ENCODE measurements at regions not wholly inside any gene's neighbourhood (a gene's known extent, or its start where the extent isn't known, plus 50 kb on each side); places are given as distances from the start of the nearest gene placed in this dataset.
"Not testable (repeated sequence)": the region's sequence is repeated elsewhere in the genome, so short reads cannot be mapped to it uniquely, and the experiment has no call there.

DNA sequence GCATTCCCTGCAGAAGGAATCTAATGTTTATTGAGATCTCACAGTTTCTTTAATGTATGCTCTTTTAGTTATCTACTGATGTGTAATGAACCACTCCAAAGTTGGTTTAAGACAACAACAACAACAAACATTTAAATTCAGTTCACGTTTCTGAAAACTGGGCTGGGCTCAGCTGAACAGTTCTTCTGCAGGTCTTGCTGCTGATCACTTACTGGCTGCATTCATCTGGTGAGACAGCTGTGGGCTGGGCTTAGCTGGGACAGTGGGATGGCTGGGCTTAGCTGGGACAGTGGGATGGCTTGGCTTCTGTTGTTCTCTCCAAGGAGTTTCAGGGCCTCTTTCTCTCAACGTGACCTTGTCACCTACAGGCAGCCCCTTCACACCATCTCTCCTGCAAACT lies 544.3 kb upstream of the CDH5 start:
- DNase-seq, result no peak

- DNase-seq, result no peak
These were observed 547.2 kb upstream of the CDH5 start for GRCh38 chr16:65819136-65819898.

- DNase-seq, result no peak
These were observed 548.7 kb upstream of the CDH5 start for GRCh38 chr16:65817799-65818198.

DNA sequence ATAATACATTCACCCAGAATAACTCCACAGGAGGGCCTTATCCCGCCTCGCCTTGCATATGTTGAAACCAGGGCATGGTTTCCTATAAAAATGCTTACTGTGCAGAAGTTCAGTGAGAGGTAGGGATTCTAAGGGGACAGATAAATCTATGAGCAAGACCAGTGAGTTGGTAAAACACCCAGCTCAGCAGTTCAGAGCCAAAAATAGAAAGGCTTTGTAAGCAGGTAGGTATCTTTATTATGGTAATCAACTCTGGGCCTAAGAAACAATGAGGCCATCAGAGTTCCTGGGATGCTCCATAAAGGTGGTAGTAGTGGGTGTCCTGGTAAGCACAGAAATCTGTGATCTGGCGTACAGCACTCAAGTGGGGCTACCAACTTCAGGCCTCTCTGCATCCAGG lies 549.4 kb upstream of the CDH5 start:
- DNase-seq, result no peak

GRCh38 chr16:65816556-65816955 lies 549.9 kb upstream of the CDH5 start:
- no peak for DNase-seq

DNA sequence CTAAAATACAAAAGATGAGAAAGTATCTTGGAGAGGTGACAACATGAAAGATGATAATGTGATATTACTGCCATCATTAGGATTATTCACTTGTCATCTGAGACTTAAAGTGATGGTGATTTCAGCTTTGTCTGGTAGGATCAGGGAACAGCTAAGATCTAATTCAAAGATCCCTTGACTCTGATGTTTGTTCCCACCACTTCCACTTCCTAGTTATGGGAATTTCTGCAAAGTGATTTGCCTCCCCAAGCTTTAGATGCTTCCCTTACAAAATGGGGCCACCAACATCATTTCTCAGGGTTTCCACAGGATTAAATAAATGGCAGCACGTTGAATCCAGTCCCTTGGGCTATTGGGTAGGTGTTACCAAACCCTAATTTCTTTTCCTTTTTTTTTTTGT lies 550.8 kb upstream of the CDH5 start:
- no peak for DNase-seq

- not testable (repeated sequence) for DNase-seq
These were observed 552.6 kb upstream of the CDH5 start for GRCh38 chr16:65813879-65814278.

GRCh38 chr16:65809627-65810026 lies 556.9 kb upstream of the CDH5 start:
- no peak for DNase-seq

GRCh38 chr16:65808790-65809189 lies 557.7 kb upstream of the CDH5 start:
- DNase-seq, result no peak

DNA sequence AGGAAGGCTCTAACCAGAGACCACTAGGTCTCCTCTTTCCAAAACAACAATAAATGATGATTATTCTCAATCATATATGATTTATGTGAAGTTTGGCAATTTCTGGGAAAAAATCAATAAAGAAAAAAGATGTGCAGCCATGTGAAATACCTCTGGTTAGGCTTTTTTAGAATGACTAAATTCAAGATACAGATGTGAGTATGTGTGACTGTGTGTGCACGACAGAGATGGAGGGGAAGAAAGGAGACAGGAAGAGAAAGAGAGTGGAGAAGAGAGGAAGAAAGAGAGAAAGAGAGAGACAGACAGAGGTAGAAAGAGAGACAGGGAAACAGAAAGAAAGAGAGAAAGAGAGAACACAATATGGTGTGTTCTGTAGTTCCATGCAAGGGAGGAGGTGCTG lies 558.6 kb upstream of the CDH5 start:
- DNase-seq, result no peak

- not testable (repeated sequence) for DNase-seq
These were observed 560.8 kb upstream of the CDH5 start for GRCh38 chr16:65805704-65806103.

GRCh38 chr16:65796481-65796880 lies 570.0 kb upstream of the CDH5 start:
- no peak for DNase-seq

DNA sequence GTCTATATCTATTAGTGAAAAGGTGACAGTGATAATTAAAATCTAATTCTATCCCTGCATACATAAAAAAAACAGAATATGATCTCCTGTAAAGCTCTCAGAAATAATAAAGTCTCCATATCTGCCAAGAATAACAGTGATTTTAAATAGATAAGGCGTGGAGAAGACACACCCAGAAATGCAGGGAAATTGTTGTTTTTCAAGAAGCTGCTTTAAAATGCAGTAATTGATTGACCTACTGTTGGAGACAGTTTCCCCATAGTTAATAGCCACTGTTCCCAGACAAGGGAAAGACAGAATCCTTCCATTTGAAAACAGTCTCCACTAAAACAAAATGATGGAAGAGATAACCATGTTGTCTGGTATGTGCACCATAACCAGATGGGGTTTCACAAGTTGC lies 571.5 kb upstream of the CDH5 start:
- DNase-seq, result no peak

- DNase-seq, result no peak
These were observed 572.7 kb upstream of the CDH5 start for GRCh38 chr16:65793781-65794180.

DNA sequence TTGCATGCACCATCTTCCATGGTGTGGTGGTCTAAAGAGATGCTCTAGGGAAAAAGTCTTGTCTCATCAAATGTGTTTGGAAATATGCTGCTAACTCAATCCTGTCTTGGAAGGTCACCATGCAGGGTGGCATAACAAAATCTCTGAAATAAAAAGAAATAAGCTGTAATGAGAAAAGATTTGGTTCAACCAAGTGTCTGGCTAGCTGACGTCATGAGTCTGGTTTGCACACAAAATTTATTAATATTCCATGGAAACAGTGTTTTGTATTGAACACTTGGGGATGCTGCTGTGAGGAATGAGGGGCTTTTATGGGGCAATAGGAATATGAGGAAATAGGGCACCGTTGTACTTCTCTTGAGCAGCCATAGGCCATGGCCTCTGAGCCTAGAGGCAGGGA lies 575.7 kb upstream of the CDH5 start:
- DNase-seq, result no peak

- DNase-seq, result no peak
These were observed 577.1 kb upstream of the CDH5 start for GRCh38 chr16:65789161-65789945.

GRCh38 chr16:65788434-65789140 lies 577.9 kb upstream of the CDH5 start:
- no peak for DNase-seq

DNA sequence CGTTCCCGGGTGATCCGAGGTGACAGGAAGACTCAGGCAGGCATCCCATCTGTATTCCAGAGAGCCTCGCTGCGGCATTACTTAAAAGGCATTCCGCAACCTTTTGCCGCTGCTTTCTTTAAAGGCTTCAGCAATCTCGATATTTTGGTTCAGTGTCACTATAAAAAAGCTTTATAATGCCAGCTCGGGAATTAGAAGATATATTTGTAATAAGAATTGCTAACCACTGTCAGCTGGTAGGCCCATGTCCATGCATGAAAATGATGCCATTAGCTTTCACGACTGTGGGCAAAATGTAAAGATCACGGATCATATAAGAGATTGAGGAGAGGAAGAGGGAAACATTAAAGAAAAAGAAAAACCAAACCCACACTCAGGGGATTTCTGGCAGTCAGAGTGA lies 578.6 kb upstream of the CDH5 start:
- DNase-seq, result no peak

GRCh38 chr16:65786916-65787315 lies 579.6 kb upstream of the CDH5 start:
- DNase-seq, result no peak

DNA sequence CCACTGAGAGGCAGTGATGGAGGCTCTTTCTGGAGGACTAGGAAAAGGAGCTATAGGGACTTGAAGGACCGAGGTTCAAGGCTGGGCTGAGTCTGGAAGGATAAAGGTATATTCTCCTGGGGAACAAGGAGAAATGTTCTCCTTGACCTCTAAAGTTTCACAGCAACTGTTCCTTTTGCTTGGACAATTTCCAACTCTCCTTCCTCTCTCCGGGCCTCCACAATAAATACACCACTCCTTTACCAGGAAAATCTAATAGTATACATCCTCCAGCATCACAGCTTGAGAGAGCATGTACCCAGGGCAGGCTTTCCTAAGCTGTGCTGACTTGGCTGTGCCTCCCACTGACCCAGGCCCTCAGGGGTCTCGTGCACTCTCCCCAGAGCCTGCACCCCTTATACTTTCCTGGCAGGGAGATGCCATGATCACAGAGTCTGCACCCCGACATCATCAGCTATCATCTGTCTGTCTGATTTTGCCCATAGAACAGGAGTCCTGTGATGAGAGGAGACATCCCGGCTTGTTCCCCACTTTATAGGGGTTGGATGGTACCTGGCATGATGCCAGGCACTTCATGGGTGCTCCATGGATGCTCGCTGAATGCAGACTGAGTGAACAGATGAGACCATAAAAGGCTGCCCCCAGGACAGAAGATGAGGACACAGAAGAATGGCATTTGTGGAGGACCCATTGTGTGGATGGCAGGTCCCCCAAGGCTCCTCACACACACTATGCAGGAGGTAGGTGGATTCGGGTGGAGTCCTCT lies 582.6 kb upstream of the CDH5 start:
- DNase-seq, result no peak

DNA sequence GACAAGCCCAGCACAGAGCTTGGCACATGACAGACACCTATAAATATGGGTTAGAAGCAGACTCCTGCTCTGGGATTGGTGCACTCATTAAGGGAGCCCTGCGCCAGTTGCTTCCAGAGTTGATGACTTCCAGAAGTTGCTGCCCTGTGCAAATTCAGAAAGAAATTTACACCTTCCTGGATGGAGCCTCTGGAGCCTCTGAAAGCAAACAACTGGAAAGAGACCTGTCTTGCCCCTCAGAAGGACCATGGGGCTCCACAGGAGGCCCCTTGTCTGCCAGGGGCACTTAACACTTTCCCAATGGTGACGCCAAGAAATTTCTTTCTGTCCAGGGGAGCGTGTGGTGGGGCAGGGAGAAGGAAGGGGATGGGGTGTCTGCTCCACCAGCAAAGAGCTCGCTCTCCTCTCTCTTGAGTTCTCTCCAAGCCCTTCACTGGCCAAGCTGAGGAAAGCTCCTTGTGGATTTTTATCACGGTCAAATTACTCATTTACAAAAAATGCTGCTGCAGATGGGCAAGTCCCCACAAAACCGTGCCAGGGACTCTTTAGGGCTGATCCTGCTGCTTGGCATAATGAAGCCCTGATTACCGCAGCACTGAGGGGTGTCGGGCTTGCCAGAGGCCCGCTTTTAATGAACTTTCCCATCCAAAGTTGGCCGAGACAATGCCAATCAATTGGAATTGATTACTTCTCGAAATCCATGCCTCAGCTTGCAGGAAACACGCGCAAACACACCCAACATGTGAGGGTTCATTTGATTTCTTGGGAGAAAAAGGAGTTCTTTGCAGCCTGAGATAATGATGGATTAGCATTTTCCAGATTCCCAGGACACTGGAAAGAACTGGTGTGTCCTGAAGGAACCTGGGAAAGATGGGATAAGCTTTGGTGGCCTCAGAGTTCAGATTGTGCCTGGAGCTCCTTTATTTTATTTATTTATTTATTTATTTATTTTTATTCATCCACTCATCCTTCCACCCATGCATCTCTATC lies 583.6 kb upstream of the CDH5 start:
- DNase-seq, result no peak

DNA sequence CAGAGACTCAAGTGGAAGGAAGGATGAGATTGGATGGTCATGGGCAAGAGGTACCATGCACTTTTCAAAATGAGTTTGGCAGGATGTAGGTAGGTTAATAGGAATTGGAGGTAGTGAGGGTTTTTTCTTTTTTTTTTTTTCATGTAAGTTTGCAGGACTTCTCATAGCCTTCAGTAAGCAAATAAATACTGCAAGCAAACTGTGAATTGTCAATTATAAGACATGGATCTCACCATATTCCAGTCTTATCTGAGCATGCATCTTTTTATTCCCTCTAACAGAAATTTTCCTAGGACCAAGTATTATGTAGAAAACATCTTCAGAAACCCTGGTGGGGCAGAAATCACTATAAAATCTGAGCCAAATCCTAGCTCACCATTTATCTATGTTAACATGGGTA lies 584.6 kb upstream of the CDH5 start:
- DNase-seq, result no peak
